ENCODE measurements at regions not wholly inside any gene's neighbourhood (a gene's known extent, or its start where the extent isn't known, plus 50 kb on each side); places are given as distances from the start of the nearest gene placed in this dataset.

DNA sequence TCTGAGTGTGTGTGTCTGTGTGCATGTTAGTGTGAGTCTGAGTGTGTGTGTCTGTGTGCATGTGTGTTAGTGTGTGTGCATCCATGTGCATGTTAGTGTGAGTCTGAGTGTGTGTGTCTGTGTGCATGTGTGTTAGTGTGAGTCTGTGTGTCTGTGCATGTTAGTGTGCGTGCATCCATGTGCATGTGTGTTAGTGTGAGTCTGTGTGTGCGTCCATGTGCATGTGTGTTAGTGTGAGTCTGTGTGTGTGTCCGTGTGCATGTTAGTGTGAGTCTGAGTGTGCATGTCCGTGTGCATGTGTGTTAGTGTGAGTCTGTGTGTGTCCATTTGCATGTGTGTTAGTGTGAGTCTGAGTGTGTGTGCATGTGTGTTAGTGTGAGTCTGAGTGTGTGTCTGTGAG, 76.6 kb upstream of the ACTRT2 start:
- TF ChIP-seq, protein P1, sequence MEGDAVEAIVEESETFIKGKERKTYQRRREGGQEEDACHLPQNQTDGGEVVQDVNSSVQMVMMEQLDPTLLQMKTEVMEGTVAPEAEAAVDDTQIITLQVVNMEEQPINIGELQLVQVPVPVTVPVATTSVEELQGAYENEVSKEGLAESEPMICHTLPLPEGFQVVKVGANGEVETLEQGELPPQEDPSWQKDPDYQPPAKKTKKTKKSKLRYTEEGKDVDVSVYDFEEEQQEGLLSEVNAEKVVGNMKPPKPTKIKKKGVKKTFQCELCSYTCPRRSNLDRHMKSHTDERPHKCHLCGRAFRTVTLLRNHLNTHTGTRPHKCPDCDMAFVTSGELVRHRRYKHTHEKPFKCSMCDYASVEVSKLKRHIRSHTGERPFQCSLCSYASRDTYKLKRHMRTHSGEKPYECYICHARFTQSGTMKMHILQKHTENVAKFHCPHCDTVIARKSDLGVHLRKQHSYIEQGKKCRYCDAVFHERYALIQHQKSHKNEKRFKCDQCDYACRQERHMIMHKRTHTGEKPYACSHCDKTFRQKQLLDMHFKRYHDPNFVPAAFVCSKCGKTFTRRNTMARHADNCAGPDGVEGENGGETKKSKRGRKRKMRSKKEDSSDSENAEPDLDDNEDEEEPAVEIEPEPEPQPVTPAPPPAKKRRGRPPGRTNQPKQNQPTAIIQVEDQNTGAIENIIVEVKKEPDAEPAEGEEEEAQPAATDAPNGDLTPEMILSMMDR (IDR thresholded peaks at IDR 0.05): no peak
- TF ChIP-seq POLR2A (IDR thresholded peaks at IDR 0.05): no peak
